Left cardiac atrium (tissue), 4 donors: ENCODE measurements at regions not wholly inside any gene's neighbourhood (a gene's known extent, or its start where the extent isn't known, plus 50 kb on each side); places are given as distances from the start of the nearest gene placed in this dataset.

Source experiments
- ATAC-seq, 2 donors: fragments of 200-7000 bp; cut with Tn5 transposase; one replicate each; pipeline ENCODE4 v1.9.1; 2020; ENCODE audit warnings: mild to moderate bottlenecking in 2 of 2, moderate library complexity in 2 of 2
- DNase-seq: peaks from one replicate; pipeline ENCODE4 v3.0.0-alpha.2; 2020
- intact Hi-C, 2 donors: fragments of 100-400 bp; cut with DNase I; formaldehyde crosslinking; loops; one replicate each; pipeline versions ENCODE4 v1.14.1 to v1.15.1; 2022 to 2023
- donor health status: DM: no; HTN: yes; CAD: no.
- donor health status: DM: no; HTN: yes; CAD: no; lungs with severe emphysema.
- donor health status: DM: yes; HTN: yes; CAD: no.
- donor health status: Dilated cardiomyopathy.

DNA sequence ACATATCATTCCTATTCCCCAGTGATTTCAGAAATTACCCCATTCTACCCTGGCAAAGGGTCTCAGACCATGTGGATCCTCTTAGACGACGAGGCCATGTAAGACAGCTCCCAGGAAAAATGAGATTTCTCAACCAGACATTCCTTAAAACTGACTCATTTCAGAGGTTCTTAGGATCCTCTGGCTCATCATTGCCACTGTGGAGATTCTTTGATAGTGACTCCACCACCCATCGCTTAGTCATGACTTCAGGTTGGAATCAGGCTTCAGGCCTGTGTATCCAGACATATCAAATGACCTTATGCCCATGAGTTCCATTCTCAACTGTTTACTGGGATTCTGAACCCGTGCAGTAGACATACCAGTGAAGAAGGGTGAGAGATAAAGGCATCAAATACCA lies 245.6 kb upstream of the TCF4 start:
- DNase-seq (no peak), ATAC-seq (peak in 1 of 2 donors; percentile 85)
- intact Hi-C loops = no loop called here

DNA sequence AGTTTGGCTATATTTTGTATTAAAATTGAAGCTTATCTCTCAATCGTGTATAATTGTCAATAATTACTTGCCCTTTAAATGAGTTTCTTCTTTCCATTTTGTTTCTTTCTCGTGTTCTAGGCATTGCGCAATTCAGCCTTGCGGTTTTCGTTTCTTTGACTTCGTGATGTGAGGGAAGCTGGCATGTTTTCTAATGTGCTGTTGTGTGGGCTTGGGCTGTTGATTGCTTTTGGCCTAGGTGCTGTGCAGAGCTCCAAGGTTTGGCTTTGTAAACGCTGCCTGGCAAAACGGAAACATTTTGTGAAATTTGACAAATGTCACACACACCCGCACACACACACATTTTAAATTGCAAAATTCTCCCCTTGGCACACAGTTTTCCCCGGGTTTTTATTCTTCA lies 242.6 kb upstream of the TCF4 start:
- ATAC-seq = no peak
- DNase-seq = peak; percentile 25
- intact Hi-C loops = no loop called here

DNA sequence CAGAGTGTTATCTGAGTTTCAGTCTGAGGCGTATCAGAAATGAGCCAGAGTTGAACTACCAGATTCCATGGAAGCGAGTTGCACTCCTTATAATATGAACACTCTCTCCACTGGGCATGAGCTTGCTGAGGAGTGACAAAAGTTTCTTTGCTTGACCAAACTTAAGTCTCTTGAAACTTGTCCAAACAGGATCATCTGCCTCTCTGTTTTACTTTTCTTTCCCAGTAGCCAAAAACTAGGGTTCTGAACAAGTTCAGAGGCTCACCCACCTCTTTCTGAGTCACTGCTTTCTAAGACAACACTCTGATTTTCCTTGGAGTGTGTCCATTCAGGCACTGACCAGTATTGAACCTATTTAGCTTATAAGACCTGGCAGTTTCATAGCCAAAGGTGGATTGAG lies 233.2 kb upstream of the TCF4 start:
- ATAC-seq (peak in 1 of 2 donors; percentile 55), DNase-seq (no peak)

DNA sequence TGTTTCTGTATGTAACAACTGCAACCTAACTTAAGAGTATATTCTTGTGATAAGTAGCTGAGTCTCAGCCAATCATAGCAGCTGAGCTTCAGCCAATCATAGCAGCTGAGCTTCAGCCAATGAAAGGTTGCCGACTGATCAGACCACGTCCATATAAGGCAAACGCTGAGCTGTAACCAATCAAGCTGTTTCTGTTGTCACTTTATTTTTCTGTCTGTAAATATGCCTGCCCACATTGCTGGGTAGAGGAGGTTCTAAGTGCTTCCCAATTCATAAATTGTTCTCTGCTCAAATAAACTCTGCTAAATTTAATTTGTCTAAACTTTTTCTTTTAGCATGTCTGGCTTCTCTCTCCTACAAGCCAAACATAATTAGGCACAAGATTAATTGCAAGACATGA lies 231.5 kb upstream of the TCF4 start:
- no peak for DNase-seq
- intact Hi-C loops = no loop called here
- ATAC-seq = no peak

More for the DNA sequence above, 233.2 kb upstream of the TCF4 start:
- intact Hi-C loops = no loop called here

DNA sequence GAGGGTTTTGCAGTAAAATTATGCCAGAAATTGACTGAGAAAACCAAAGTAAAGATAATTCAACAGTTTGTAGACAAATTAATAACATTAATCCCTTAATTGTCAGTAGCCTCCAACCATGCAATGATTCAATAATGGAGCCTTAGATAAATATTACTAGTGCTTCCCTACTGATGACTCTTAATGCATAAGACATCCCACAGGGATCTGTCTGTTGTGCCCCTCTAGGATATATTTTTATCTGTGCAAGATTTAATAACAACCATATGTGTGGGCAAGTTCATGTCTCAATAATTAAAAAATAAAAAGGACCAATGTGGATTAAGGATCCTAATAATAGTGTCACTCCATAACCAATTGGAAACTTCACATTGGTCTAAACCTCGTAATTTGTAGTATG lies 230.3 kb upstream of the TCF4 start:
- no peak for DNase-seq
- intact Hi-C loops = no loop called here
- no peak for ATAC-seq

DNA sequence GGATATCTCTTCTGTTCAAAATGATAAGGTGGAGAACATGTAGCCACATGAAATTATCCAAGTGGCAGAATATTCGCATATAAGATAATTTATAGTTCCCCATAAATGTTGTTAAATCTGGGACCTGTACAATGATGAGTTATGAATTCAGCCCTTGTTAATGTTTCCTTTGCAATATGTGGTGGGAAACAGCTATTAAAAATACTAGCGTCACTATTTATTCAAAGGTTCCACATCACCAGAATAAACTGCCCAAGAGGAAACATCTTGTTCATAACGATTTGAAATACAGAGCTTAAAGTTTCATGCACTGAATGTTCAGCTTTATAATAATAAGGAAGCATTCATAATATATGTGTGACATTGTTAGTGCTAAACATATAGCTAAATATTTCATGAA lies 223.9 kb upstream of the TCF4 start:
- ATAC-seq (no peak), DNase-seq (no peak)
- intact Hi-C loops = no loop called here

DNA sequence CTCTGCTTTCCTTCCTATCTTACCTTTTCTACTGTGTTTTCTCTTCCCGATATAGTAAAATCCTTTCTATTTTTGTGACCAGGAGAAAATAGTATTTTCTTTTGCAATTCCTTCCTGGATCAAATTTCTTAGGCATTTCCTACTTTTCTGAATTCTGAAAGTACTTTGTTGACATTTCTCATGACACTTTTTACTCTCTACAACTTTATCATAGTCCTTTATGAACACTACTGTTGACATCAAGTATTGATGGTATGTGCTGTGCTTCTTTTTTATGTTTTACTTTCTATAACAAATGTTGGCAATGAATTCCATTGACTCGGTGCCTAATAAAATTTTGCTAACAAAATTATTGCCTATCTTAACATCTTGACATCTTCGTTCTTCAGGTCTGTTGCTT lies 217.7 kb upstream of the TCF4 start:
- ATAC-seq (no peak), DNase-seq (no peak)
- intact Hi-C loops = no loop called here

DNA sequence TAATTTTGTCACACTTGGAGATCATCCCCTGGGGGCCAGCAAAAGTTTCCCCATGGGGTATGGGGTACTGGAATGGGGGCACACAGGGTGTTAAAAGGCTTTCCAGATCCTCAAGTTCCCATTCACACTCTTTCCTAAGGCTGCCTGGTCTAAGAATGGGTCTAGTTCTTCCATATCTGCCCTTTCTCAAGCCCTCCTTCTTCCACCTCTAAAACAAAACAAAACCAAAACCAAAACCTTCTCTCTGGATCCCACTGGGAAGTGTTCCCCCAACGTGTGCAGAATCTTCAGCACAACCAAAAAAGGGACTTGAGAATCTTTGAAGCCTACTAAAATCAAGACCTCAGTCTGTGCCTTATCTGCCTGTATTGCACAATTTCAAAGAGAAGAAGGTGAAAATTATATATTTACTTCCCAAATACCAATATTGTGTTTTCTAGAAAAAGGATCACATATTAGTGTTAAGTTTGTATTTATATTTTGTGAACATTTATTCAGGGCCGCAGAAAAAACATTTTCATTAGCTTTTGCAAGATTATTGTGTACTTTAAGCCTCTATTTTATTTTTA lies 207.2 kb upstream of the TCF4 start:
- DNase-seq (no peak), ATAC-seq (no peak)
- intact Hi-C loops = loop anchor here in 1 of 2 donors (10.0 kb wide), 1 partner anchor 780 kb away; no protein-coding TSS in a partner anchor

DNA sequence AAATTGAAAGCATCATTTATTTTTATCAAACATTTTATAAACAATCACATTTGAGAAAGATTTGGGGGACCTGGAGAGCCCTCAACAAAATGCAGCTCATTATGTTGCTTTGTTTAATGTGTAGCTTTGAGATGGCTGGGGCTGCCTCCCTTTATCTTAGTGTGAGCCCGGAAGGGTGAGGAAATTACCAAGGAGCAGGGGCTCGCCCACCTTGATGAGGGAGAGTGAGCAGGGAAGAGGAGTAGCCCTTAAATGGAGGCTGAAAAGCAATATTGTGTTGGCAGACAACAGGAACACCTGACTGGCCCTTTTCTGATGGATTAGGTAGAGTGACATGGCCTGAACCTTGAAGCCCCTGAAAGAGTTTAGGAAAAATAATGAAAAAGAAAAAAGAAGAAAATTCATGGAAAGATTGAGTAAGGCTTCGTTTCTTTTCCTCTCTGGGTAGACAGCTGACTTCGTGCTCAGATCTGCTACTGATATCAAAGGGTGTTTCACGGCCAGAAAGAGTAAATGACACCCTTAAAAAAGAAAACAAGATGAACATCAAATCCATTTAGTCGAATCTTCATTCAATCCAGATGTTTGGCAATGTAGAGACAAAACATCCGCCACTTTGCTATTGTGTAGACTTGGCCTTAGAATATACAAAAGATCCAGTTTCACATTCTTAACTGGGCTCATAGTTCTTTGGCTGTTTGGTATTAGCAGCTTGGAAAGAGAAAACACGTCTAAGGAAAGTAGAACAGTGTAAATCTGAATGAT lies 206.5 kb upstream of the TCF4 start:
- intact Hi-C loops = loop anchor here in 1 of 2 donors (10.0 kb wide), 1 partner anchor 780 kb away; no protein-coding TSS in a partner anchor
- DNase-seq (no peak), ATAC-seq (no peak)

DNA sequence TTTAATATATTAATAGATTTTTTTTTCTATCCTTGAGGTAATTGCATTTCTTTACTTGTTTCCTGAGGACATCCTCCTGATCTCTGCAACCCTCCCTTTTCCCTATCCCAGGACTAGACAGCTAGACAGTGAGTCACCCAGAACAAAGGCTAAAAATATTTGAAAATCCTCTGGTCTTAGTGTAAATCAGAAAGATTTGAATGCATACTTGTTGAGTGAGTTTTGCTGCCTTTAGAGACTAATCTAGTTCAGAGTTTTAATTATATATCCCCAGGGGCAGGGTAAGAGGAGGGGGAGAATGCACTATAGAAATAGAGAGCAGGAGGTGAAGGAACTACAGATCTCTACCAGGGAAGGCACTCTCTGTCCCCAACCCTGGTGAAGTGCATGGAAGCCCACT lies 202.3 kb upstream of the TCF4 start:
- ATAC-seq (peak in 1 of 2 donors; percentile 41), DNase-seq (no peak)
- intact Hi-C loops = loop anchor here in 1 of 2 donors (10.0 kb wide), 1 partner anchor 785 kb away; no protein-coding TSS in a partner anchor

DNA sequence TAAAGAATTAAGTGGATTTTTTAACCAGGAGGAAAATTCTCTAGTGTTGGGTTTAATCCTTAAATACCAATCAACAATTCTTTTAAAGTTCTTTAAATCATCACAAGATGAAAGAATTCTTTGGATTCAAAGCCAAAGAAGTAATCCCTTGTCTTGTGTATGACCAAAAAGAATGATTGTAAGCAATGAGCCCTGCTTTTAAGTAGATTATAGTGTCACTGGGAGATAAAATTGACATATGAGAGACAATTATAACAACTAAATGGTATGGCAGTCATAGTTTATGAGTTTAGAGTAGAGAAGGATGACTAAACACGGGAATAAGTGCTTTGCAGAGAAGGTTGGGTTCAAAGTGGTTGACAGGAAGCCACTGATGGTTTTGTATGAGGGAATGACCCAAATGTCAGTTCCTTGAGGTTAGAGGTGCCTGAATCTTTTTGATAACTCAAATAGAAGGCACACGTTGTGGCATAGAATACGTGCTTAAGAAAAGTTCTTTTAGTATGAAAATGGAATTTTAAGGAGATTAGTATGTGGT lies 199.6 kb upstream of the TCF4 start:
- intact Hi-C loops = loop anchor here in 1 of 2 donors (10.0 kb wide), 2 partner anchors 463 to 787 kb away; no protein-coding TSS in a partner anchor
- no peak for ATAC-seq
- no peak for DNase-seq

DNA sequence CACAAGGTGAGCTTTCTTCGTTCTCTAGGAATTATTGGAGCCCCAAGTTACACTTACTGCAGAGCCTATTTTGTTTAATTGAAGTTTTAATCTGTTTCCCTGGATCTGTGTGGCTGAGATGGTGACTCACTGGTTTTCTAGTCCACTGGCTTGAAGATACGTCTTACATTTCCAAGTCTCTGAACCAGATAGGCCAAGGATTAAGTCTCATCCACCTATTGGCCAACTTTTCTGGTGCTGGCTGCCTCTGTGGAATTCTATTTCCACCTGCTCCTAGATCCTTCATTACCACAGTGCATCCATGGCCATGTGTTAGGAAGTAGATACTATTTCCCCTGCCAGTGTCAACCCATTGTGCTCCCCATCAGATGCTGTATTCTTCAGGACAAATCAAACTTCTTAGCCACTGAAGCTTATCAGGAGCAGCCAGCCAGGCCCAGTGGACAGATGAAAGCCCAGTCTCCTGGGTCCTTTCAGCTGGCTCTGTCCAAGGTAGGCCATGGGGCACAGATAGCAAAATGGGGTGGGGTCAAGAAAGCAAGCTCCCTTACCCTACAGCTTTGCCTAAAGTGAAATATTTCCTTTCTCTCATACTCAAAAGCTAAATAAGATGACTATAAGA lies 198.8 kb upstream of the TCF4 start:
- ATAC-seq (no peak), DNase-seq (no peak)
- intact Hi-C loops = loop anchor here in 1 of 2 donors (10.0 kb wide), 2 partner anchors 462 to 788 kb away; no protein-coding TSS in a partner anchor

DNA sequence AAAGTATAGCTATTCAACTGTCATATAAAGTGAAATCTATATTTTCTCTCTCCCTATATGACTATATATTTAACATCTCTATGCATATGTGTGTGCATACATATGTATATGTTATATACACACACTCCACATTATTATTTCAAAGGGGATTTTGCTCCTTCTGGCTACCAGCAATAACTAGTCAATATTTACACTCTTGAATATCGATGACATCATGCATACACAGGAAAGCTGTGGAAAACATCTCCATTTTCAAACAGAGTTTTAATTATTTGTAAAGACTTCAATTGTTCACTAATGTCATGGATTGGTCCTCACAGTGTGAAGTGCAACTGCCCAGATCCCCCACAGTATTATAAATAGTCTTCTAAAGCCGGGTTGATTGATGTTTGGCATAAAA lies 195.9 kb upstream of the TCF4 start:
- ATAC-seq = no peak
- no peak for DNase-seq
- intact Hi-C loops = loop anchor here (5.0 to 10.0 kb wide), 4 partner anchors 197 to 791 kb away; partner anchors contain the start of gene TCF4 (in 2 of the 2)

DNA sequence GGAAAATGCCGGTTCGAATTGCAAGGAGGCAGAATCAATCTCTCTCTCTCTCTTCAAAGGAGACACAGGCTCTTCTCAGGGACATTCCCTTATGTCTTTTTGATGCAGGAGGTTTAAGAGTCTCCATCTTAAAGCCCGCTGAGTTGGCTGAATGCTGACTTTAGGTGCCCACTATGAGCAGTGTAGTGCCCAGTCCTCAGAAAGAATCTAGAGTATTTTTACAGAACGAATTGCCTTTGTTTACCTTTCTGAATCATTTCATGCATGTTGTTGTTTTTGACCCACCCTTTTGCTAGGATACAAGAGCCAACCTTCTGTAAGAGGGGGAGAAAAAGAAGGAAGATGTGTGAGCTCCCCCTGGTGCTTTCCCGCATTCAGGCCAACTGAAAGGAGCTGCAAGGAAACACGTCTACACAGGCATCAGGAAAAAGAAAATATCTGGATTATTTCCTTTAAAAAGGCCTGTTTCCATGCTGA lies 193.5 kb upstream of the TCF4 start:
- peak; percentile 39 to 54 for ATAC-seq
- DNase-seq = peak; percentile 52
- intact Hi-C loops = loop anchor here (2.0 to 10.0 kb wide), 5 partner anchors 194 to 793 kb away; partner anchors contain the start of gene TCF4 (in 2 of the 2)

DNA sequence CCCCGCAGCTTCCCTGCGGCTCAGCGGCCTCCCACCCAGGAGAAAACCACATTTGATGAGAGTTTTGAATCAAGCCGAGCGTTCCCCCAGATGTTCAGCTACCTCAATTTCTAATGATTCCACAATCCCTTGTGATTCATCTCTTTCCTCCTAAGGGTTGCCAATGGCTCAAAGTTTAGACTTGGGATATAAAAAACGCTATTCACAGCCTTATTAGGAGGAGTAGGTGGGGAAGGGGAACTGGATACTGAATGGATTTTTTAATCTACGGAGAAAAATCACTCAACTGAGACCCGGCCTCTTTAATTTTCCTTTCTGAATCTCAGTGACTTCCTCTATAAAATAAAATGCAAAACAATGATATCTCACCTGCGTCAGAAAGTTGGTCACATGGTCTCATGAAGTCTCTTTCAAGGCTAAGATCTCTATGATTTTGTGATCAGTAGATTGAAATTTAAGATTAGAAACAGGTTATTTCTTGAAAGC lies 192.6 kb upstream of the TCF4 start:
- intact Hi-C loops = loop anchor here (2.0 to 10.0 kb wide), 5 partner anchors 193 to 794 kb away; partner anchors contain the start of gene TCF4 (in 2 of the 2)
- DNase-seq (no peak), ATAC-seq (peak; percentile 21 to 29)

DNA sequence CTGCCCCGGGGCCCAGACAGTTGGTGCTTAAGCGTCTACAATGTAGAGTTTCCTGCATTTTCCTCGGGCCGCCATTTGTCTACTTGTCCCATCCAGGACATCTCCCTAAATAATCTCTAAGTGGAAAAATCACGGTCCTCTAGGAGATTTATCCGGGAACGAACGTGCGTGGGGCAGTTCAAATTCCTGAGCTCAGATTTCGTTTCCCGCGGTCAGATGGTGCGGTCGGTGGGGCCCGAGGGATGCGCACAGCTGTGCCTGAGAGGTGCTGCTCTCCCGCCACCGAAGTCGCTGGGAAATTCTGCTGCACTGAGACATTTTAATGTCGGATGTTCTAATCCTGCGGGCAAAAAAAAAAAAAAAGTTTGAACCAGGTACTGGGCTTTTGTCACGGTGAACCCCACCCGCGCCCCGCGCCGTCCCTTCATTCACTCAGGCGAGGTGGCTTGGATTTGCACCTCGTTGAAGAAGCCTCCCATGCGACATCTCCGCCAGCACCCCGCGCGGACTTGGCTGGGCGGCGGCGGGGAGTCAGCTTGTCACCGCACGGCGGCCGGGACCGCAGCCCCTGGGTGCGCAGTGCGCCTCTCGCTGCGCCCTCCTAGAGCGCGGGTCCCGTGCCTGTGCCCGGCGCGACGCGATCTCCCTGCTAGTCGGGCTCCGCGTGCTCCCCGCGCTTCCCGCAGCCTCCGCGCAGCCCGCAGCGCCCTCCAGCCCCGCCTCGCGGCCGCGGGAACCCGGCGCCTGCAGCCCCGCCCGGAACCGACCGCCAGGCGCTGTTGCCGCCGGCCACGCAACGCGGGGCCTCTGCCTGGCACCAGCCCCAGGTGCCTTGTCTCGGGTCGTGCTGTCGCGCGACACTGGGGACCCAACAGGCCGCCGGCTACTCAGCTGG lies 191.9 kb upstream of the TCF4 start:
- peak; percentile 73 to 77 for ATAC-seq
- peak; percentile 37 for DNase-seq
- intact Hi-C loops = loop anchor here (2.0 to 10.0 kb wide), 5 partner anchors 193 to 795 kb away; partner anchors contain the start of gene TCF4 (in 2 of the 2)

DNA sequence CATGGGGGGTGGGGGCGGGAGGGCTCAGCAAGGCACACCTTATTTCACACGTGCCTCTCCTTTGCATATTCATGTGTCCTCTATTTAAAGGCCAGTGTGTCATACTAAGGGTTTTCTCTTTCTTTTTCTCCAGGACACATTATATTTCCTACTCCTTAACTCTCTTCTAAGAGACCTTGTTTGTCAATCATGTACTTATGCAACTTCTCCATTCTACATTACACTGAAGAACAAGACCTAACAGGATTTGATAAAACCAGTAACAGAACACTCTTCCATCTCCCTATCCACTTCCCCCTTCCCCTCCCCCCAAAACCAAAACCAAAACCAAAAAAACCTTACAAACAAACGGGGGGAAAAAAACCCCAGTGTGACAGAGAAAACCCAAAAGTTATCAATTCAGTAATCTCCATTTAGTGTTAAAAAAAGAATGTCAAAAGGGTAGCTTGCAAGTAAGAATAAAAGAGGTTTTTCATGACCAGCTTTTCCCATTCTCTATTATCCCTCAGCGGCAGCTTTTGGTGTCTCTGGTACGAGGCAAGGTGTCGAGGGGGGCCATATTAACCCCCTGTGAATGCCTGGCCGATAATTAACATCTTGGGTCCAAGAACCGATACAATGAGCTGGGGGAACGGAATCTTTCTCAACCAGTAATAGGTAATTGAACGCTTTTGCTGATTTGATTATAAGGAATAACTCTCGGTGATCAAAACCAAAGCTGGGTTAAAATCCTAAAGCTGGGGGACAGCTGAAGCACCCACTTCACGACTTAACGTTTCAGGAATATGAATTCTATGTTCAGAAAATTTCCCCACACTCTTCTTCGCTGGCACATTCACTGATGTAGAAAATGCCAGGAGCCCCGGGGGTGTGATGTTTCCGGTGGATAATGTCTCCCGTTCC lies 191.0 kb upstream of the TCF4 start:
- intact Hi-C loops = no loop called here
- DNase-seq (peak; percentile 43), ATAC-seq (peak; percentile 38 to 56)
